ENCODE measurements at regions not wholly inside any gene's neighbourhood (a gene's known extent, or its start where the extent isn't known, plus 50 kb on each side); places are given as distances from the start of the nearest gene placed in this dataset.
A peak's percentile ranks its signal among the peaks of the same experiment; 100 is the strongest.

- no peak for TF ChIP-seq KDM5A (IDR thresholded peaks at IDR 0.05)
- peak; percentile 18 for TF ChIP-seq MAFK (IDR thresholded peaks at IDR 0.05; ENCODE audit: partially characterized antibody)
- ChIA-PET POLR2A (no interaction called here), CTCF (interaction anchor here (1.0 kb wide), 1 partner anchor 24 kb away, joined by 4 read pairs; no protein-coding TSS in a partner anchor)
- WGBS (ENCODE audit: missing lambda C conversion rate): 20% methylated on average over 1 of the region's 1 CpG
- Histone ChIP-seq H3K4me2 (no peak overlapping the region), H3K9me3 (0 out of 3 replicates have a peak, but pooled peaks cover 3% of the 10 kb centered on the region), H3K4me3 (no peak overlapping the region), H3K4me1 (peaks cover 10% of the 10 kb centered on the region), H3K27ac (no peak overlapping the region)
- ATAC-seq (no peak), FAIRE-seq (no peak), DNase-seq (ENCODE audit: low read depth in 1 of 2, low spot score in 1 of 2) (no peak)
These were observed 86.3 kb upstream of the GOT2 start for GRCh38 chr16:58820411-58820810.

- Histone ChIP-seq H3K4me1 (peaks cover 19% of the 10 kb centered on the region), H3K27ac (peak overlapping the region in 1 of 2 experiments; percentile 73; a peak in 1 of 6 replicates), H3K4me2 (peak overlapping the region; percentile 79), H3K4me3 (no peak overlapping the region), H3K9me3 (no peaks in the 10 kb centered on the region)
- peak in 1 of 2 experiments; percentile 42; a peak in 3 of 6 replicates for ATAC-seq
- 70% methylated on average over 7 of the region's 7 CpGs for WGBS (ENCODE audit: missing lambda C conversion rate)
- FAIRE-seq: no peak
- DNase-seq (ENCODE audit: low read depth in 1 of 2, low spot score in 1 of 2): peak in 1 of 2 experiments; percentile 22
- TF ChIP-seq TP53 (CRISPR knock-in tag; IDR thresholded peaks at IDR 0.05) (no peak), MAZ (IDR thresholded peaks at IDR 0.05; ENCODE audit: borderline replicate concordance, low read depth, low read length) (no peak), SMC3 (IDR thresholded peaks at IDR 0.05) (no peak), JUNB (IDR thresholded peaks at IDR 0.05) (no peak), RNF2 (IDR thresholded peaks at IDR 0.05; ENCODE audit: borderline replicate concordance, low read depth) (no peak), RARB (CRISPR knock-in tag; IDR thresholded peaks at IDR 0.05) (no peak), POLR2AphosphoS2 (conservative IDR thresholded peaks at IDR 0.05; ENCODE audit: low read length) (no peak), ZSCAN20 (CRISPR knock-in tag; IDR thresholded peaks at IDR 0.05) (no peak), HEYL (CRISPR knock-in tag; IDR thresholded peaks at IDR 0.05) (no peak), GATA3 (IDR thresholded peaks at IDR 0.05; ENCODE audit: borderline replicate concordance) (no peak), FOSL2 (IDR thresholded peaks at IDR 0.05) (no peak), FOSL2 (CRISPR knock-in tag; IDR thresholded peaks at IDR 0.05) (no peak), ELK1 (IDR thresholded peaks at IDR 0.05; ENCODE audit: low read depth, low read length) (no peak), E2F6 (IDR thresholded peaks at IDR 0.05; ENCODE audit: borderline replicate concordance, low read depth) (no peak), USF2 (IDR thresholded peaks at IDR 0.05) (no peak), NPAS2 (CRISPR knock-in tag; IDR thresholded peaks at IDR 0.05; ENCODE audit: borderline replicate concordance) (no peak), HOXB5 (CRISPR knock-in tag; IDR thresholded peaks at IDR 0.05) (no peak), HES2 (IDR thresholded peaks at IDR 0.05) (no peak), RCOR1 (IDR thresholded peaks at IDR 0.05; ENCODE audit: low read depth, low read length) (no peak), HDAC2 (IDR thresholded peaks at IDR 0.05) (no peak)
- POLR2A ChIA-PET: no interaction called here
- CTCF ChIA-PET: interaction anchor here (0.5 to 2.0 kb wide), 20 partner anchors 10 to 1940 kb away, joined by 3 to 21 read pairs (median 4); partner anchors contain the start of gene POLR2C
These were observed 81.2 kb upstream of the GOT2 start for GRCh38 chr16:58815181-58815888.
